Liver (tissue), 8 donors: ENCODE measurements at regions not wholly inside any gene's neighbourhood (a gene's known extent, or its start where the extent isn't known, plus 50 kb on each side); places are given as distances from the start of the nearest gene placed in this dataset.

ENCODE experiments used
- DNase-seq: peaks from one replicate; pipeline ENCODE4 v3.0.0-alpha.2; 2017; ENCODE audit warnings: low spot score
- H3K27ac ChIP-seq, 2 donors: one replicate each; pipeline ENCODE4 v1.7.0; 2013; ENCODE audit warnings: inconsistent platforms in 2 of 2, low read length in 2 of 2, control low read depth in 1 of 2, low read depth in 1 of 2, mild to moderate bottlenecking in 1 of 2
- H3K27me3 ChIP-seq, 4 donors: one replicate each; pipeline versions ENCODE4 v1.6.1 to v1.7.0; 2013; ENCODE audit warnings: low read length in 3 of 4, inconsistent platforms in 1 of 4, mild to moderate bottlenecking in 1 of 4, moderate library complexity in 1 of 4; ENCODE audit not compliant: control insufficient read depth in 4 of 4, insufficient read depth in 4 of 4
- H3K36me3 ChIP-seq, 4 donors: one replicate each; pipeline versions ENCODE4 v1.6.1 to v1.7.0; 2013; ENCODE audit warnings: low read length in 3 of 4, mild to moderate bottlenecking in 3 of 4, low read depth in 1 of 4, moderate library complexity in 1 of 4; ENCODE audit not compliant: control insufficient read depth in 4 of 4, insufficient read depth in 3 of 4
- H3K4me1 ChIP-seq, 4 donors: one replicate each; pipeline versions ENCODE4 v1.6.1 to v1.7.0; 2013; ENCODE audit warnings: low read length in 3 of 4, mild to moderate bottlenecking in 3 of 4, moderate library complexity in 1 of 4; ENCODE audit not compliant: control insufficient read depth in 4 of 4, insufficient read depth in 4 of 4
- H3K4me3 ChIP-seq, 3 donors: one replicate each; pipeline versions ENCODE4 v1.6.1 to v1.7.0; 2013; ENCODE audit warnings: low read length in 3 of 3, control low read depth in 1 of 3, low read depth in 1 of 3, mild to moderate bottlenecking in 1 of 3
- H3K9ac ChIP-seq, 2 donors: one replicate each; pipeline ENCODE4 v1.7.0; 2013; ENCODE audit warnings: low read length in 2 of 2, mild to moderate bottlenecking in 2 of 2, moderate library complexity in 2 of 2, control low read depth in 1 of 2, low read depth in 1 of 2
- H3K9me3 ChIP-seq, 4 donors: one replicate each; pipeline versions ENCODE4 v1.6.1 to v1.7.0; 2013; ENCODE audit warnings: low read length in 3 of 4; ENCODE audit not compliant: control insufficient read depth in 4 of 4
- ATF3 ChIP-seq: IDR thresholded peaks from 2 replicates; pipeline ENCODE4 v1.6.1; 2016; ENCODE audit warnings: antibody characterized with exemption
- CTCF ChIP-seq: fragments of 150-350 bp; IDR thresholded peaks from 2 replicates; pipeline ENCODE4 v1.5.1; 2017; ENCODE audit warnings: improper control_type of control experiment, low read depth, low read length; ENCODE audit not compliant: missing input control
- EGR1 ChIP-seq, 2 donors: IDR thresholded peaks; 2 replicates each; pipeline ENCODE4 v1.6.1; 2016 to 2018; ENCODE audit warnings: antibody characterized with exemption in 2 of 2, low read depth in 2 of 2
- FOXA1 ChIP-seq: IDR thresholded peaks from 2 replicates; pipeline ENCODE4 v1.6.1; 2016; ENCODE audit warnings: antibody characterized with exemption
- FOXA2 ChIP-seq: IDR thresholded peaks from 2 replicates; pipeline ENCODE4 v1.6.1; 2016; ENCODE audit warnings: antibody characterized with exemption
- GABPA ChIP-seq, 2 donors: IDR thresholded peaks in 1 of 2; conservative IDR thresholded peaks in 1 of 2; 2 replicates each; pipeline ENCODE4 v1.6.1; 2016; ENCODE audit warnings: antibody characterized with exemption in 2 of 2, mild to moderate bottlenecking in 1 of 2, moderate library complexity in 1 of 2
- HNF4A ChIP-seq, 2 donors: conservative IDR thresholded peaks; 2 replicates each; pipeline ENCODE4 v1.6.1; 2016; ENCODE audit warnings: antibody characterized with exemption in 2 of 2, mild to moderate bottlenecking in 2 of 2
- HNF4G ChIP-seq: IDR thresholded peaks from 2 replicates; pipeline ENCODE4 v1.6.1; 2016; ENCODE audit warnings: antibody characterized with exemption
- JUND ChIP-seq, 2 donors: IDR thresholded peaks; 2 replicates each; pipeline ENCODE4 v1.6.1; 2016; ENCODE audit warnings: antibody characterized with exemption in 2 of 2
- MAX ChIP-seq: IDR thresholded peaks from 2 replicates; pipeline ENCODE4 v1.6.1; 2016; ENCODE audit warnings: antibody characterized with exemption
- NR2F2 ChIP-seq: IDR thresholded peaks from 2 replicates; pipeline ENCODE4 v1.6.1; 2016; ENCODE audit warnings: antibody characterized with exemption
- RAD21 ChIP-seq, 2 donors: IDR thresholded peaks; 2 replicates each; pipeline ENCODE4 v1.6.1; 2016; ENCODE audit warnings: antibody characterized with exemption in 2 of 2, mild to moderate bottlenecking in 2 of 2
- REST ChIP-seq: IDR thresholded peaks from 2 replicates; pipeline ENCODE4 v1.6.1; 2016; ENCODE audit warnings: antibody characterized with exemption, mild to moderate bottlenecking
- RXRA ChIP-seq, 2 donors: IDR thresholded peaks; 2 replicates each; pipeline ENCODE4 v1.6.1; 2017 to 2018; ENCODE audit warnings: antibody characterized with exemption in 2 of 2, mild to moderate bottlenecking in 1 of 2
- SP1 ChIP-seq: IDR thresholded peaks from 2 replicates; pipeline ENCODE4 v1.6.1; 2018; ENCODE audit warnings: antibody characterized with exemption, mild to moderate bottlenecking
- TAF1 ChIP-seq: conservative IDR thresholded peaks from 2 replicates; pipeline ENCODE4 v1.6.1; 2016; ENCODE audit warnings: antibody characterized with exemption, mild to moderate bottlenecking
- YY1 ChIP-seq: IDR thresholded peaks from 2 replicates; pipeline ENCODE4 v1.6.1; 2016; ENCODE audit warnings: antibody characterized with exemption, mild to moderate bottlenecking
- ZBTB33 ChIP-seq: IDR thresholded peaks from 2 replicates; pipeline ENCODE4 v1.6.1; 2016; ENCODE audit warnings: antibody characterized with exemption
- WGBS: extraction: QIAGEN DNeasy Blood & Tissue Kit; methylation state at CpG from one replicate; pipeline ENCODE4 v1.1.7; 2013; 5-methylcytosine and 5-hydroxymethylcytosine counted together
- donor health status: healthy.
- donor health status: healthy.
- donor health status: healthy.
- donor health status: healthy.
- donor health status: healthy.

GRCh38 chr9:87795178-87795577 lies 69.3 kb downstream of the CTSL start:
- Histone ChIP-seq H3K9me3 (no peaks in the 10 kb centered on the region), H3K36me3 (no peaks in the 10 kb centered on the region), H3K4me1 (peaks cover 2 to 8% (median 6%) of the 10 kb centered on the region in 4 donors), H3K9ac (no peak overlapping the region), H3K27ac (no peak overlapping the region), H3K4me3 (no peak overlapping the region), H3K27me3 (no peaks in the 10 kb centered on the region)
- WGBS = 66% methylated on average over 4 of the region's 4 CpGs
- no peak for DNase-seq
- TF ChIP-seq EGR1 (IDR thresholded peaks at IDR 0.05; ENCODE audit: low read depth in 2 of 2) = no peak
- no peak for TF ChIP-seq HNF4A (conservative IDR thresholded peaks at IDR 0.05)
- no peak for TF ChIP-seq ZBTB33
- no peak for TF ChIP-seq CTCF
- TF ChIP-seq TAF1 = no peak
- TF ChIP-seq GABPA (IDR thresholded peaks at IDR 0.05 in 1 of 2, conservative IDR thresholded peaks at IDR 0.05 in 1 of 2) = no peak
- TF ChIP-seq RXRA (IDR thresholded peaks at IDR 0.05) = no peak
- TF ChIP-seq ATF3 = no peak
- no peak for TF ChIP-seq RAD21 (IDR thresholded peaks at IDR 0.05)
- TF ChIP-seq REST = no peak
- no peak for TF ChIP-seq YY1
- no peak for TF ChIP-seq MAX
- TF ChIP-seq NR2F2 = no peak
- no peak for TF ChIP-seq FOXA1
- no peak for TF ChIP-seq HNF4G
- TF ChIP-seq JUND (IDR thresholded peaks at IDR 0.05) = no peak
- TF ChIP-seq SP1 = no peak
- TF ChIP-seq FOXA2 = no peak

GRCh38 chr9:87796196-87796595 lies 70.3 kb downstream of the CTSL start:
- 46% methylated on average over 2 of the region's 2 CpGs for WGBS
- no peak overlapping the region for H3K27ac ChIP-seq
- no peak overlapping the region for H3K4me3 ChIP-seq
- TF ChIP-seq HNF4A (conservative IDR thresholded peaks at IDR 0.05) = peak; percentile 4 to 12
- TF ChIP-seq FOXA2 = no peak
- peak; percentile 37 for TF ChIP-seq SP1
- no peak for TF ChIP-seq MAX
- peak; percentile 22 to 35 for TF ChIP-seq RXRA (IDR thresholded peaks at IDR 0.05)
- TF ChIP-seq YY1 = peak; percentile 18
- H3K27me3 ChIP-seq = no peaks in the 10 kb centered on the region
- H3K9me3 ChIP-seq = no peaks in the 10 kb centered on the region
- H3K9ac ChIP-seq = no peak overlapping the region
- H3K4me1 ChIP-seq = peaks cover 2 to 11% (median 9%) of the 10 kb centered on the region in 4 donors
- no peak for DNase-seq
- no peaks in the 10 kb centered on the region for H3K36me3 ChIP-seq
